ENCODE measurements at regions not wholly inside any gene's neighbourhood (a gene's known extent, or its start where the extent isn't known, plus 50 kb on each side); places are given as distances from the start of the nearest gene placed in this dataset.

DNA sequence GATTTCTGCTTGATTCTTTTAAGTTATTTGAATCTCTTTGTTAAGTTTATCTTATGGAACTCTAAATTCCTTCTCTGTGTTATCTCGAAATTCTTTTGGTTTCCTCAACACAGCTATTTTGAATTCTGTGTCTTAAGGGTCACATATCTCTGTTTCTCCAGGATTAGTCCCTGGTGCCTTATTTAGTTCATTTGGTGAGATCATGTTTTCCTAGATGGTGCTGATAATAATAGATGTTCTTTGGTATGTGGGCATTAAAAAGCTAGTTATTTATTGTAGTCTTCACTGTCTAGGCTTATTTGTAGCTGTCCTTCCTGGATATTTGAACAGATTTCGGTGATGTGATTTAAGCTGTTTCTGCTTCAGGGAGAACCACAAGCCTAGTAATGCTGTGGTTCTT is 615.6 kb upstream of the NECTIN3 start:
- H3K4me3 ChIP-seq (ENCODE audit: low read depth, low read length) = no peak overlapping the region
- TF ChIP-seq, protein P1, sequence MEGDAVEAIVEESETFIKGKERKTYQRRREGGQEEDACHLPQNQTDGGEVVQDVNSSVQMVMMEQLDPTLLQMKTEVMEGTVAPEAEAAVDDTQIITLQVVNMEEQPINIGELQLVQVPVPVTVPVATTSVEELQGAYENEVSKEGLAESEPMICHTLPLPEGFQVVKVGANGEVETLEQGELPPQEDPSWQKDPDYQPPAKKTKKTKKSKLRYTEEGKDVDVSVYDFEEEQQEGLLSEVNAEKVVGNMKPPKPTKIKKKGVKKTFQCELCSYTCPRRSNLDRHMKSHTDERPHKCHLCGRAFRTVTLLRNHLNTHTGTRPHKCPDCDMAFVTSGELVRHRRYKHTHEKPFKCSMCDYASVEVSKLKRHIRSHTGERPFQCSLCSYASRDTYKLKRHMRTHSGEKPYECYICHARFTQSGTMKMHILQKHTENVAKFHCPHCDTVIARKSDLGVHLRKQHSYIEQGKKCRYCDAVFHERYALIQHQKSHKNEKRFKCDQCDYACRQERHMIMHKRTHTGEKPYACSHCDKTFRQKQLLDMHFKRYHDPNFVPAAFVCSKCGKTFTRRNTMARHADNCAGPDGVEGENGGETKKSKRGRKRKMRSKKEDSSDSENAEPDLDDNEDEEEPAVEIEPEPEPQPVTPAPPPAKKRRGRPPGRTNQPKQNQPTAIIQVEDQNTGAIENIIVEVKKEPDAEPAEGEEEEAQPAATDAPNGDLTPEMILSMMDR (IDR thresholded peaks at IDR 0.05; ENCODE audit: insufficient read depth, low read depth, low read length) = no peak
- DNase-seq (ENCODE audit: low read depth) = peak; percentile 10

DNA sequence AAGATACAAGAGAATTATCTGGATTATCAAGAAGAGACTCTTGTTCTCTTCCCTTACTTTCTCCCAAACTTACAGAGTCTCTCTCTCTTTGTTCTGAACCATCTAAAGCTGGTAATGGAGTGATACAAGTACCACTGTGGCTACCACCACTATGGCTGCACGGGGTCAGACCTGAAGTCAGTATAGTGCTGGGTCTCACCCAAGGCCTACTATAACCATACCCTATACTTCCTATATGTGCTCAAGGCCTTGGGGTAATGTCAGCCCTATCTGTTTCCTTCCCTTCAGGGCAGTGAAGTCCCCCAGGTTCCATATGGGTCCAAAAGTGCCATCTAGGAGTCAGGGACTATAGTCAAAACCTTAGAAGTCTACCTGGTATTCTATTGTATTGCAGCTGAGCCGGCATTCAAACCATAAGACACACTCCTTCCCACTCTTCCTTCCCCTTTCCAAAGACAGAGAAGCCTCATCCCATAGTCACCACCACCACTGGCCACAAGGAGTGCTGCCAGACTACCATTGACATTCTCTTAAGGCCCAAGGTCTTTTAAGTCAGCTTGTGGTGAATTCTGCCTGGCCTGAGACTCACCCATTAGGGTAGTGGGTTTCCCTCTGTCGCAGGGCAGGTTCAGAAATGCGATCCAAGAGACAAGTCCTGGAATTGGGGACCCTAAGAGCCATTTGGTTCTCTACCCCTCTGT is 615.0 kb upstream of the NECTIN3 start:
- H3K4me3 ChIP-seq (ENCODE audit: low read depth, low read length) = no peak overlapping the region
- TF ChIP-seq, protein P1 (IDR thresholded peaks at IDR 0.05; ENCODE audit: insufficient read depth, low read depth, low read length) = no peak
- no peak for DNase-seq (ENCODE audit: low read depth)

DNA sequence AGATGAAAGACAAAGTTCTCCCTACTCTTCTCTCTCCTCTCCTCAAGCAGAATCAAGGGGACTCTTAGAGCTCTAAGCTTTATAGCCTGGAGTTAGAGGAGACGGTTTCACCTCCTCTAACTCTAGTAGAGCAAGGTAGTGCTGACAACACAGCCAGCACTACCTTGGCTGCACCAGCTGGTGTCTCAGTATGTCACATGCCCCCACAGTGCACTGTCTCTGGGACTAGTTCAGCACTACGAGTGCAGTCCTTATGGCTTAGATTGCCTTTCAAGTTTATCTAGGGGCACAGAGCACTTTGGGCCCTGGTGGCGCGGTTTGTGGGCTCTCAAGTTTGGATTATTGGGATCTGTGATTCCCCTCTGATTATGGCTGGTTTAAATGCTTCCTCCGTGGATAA is 614.1 kb upstream of the NECTIN3 start:
- no peak overlapping the region for H3K4me3 ChIP-seq (ENCODE audit: low read depth, low read length)
- no peak for DNase-seq (ENCODE audit: low read depth)
- TF ChIP-seq, protein P1 (IDR thresholded peaks at IDR 0.05; ENCODE audit: insufficient read depth, low read depth, low read length) = no peak

DNA sequence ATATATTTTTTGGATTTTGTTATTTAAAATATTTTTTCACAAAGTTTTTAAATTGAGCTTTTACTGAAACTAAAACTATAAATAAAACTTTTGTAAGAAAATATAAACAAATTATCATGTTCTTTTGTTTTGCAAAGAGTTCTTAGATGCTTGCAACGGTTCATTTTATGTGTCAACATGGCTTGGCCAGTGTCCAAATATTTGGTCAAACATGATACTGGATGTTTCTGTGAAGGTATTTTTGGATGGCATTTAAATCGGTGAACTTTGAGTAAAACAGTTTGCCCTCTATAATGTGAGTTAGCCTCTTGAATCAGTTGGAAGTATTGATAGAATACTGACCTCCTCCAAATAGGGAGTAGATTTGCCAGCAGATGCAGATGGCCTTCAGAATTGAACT is 612.6 kb upstream of the NECTIN3 start:
- no peak overlapping the region for H3K4me3 ChIP-seq (ENCODE audit: low read depth, low read length)
- no peak for DNase-seq (ENCODE audit: low read depth)
- TF ChIP-seq, protein P1 (IDR thresholded peaks at IDR 0.05; ENCODE audit: insufficient read depth, low read depth, low read length) = no peak

DNA sequence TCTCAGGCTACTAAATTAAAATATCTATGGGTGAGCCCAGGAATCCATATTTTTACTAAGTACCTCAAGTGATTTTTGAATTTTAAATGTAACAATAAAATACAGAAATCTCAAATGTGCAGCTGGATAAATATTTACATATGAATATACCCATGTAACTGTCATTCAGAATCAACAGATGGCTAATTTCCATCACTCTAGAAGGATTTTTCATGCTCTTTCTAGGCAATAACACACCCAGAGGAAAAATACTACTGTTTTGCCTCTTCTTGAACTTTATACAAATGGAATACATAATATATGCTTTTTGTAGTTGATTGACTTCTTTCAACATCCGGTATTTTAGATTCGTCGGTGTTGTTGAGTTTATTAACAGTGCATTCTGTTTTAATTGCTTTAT is 601.3 kb upstream of the NECTIN3 start:
- TF ChIP-seq, protein P1 (IDR thresholded peaks at IDR 0.05; ENCODE audit: insufficient read depth, low read depth, low read length) = no peak
- no peak for DNase-seq (ENCODE audit: low read depth)
- no peak overlapping the region for H3K4me3 ChIP-seq (ENCODE audit: low read depth, low read length)

DNA sequence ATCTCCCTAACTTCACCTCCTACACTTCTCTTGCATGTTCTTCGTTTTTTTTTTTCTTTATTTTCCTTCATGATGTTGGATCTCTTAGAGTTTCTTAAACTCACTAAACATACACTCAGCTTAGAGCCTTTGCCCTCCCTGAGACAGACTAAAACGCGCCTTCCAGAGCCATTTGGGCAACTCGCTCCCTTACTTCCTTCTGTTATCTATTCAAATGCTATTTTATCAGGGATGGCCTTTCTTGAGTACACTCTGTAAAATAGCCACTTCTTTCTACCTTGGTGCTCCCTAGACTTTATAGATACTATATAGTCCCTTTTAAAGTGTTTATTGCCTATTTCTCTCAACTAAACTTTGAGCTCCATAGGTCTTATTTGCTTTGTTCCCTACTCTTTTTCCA is 598.2 kb upstream of the NECTIN3 start:
- TF ChIP-seq, protein P1 (IDR thresholded peaks at IDR 0.05; ENCODE audit: insufficient read depth, low read depth, low read length) = no peak
- no peak for DNase-seq (ENCODE audit: low read depth)
- H3K4me3 ChIP-seq (ENCODE audit: low read depth, low read length) = no peak overlapping the region

DNA sequence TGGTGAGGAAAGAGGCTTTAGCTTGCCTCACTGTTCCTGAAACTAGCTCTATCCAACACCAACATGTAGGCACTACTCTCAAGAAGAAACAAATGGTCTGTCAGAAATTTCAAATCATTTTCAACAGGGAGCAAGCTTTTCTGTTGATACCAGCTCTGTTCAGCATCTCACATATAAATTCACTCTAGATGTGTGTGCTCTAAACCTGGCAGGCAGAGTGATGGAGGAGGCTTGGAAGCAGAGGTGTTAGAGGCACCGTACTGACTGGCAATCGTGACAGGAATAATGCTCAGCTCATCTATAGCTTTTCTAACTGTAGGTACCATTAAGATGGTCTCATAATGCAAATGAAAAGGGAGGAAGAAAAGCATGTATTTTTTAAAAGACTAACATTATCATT is 597.2 kb upstream of the NECTIN3 start:
- TF ChIP-seq, protein P1 (IDR thresholded peaks at IDR 0.05; ENCODE audit: insufficient read depth, low read depth, low read length) = no peak
- no peak overlapping the region for H3K4me3 ChIP-seq (ENCODE audit: low read depth, low read length)
- no peak for DNase-seq (ENCODE audit: low read depth)
